Cardiac muscle cell (in vitro differentiated cells and primary cell): ENCODE measurements at regions not wholly inside any gene's neighbourhood (a gene's known extent, or its start where the extent isn't known, plus 50 kb on each side); places are given as distances from the start of the nearest gene placed in this dataset.

ENCODE experiments used
- DNase-seq, 2 donors: peaks; one replicate each; pipeline versions ENCODE4 v3.0.0 to v3.0.0-alpha.2; 2010 to 2017; ENCODE audit warnings: low read depth in 1 of 2, low spot score in 1 of 2
- H3K27ac ChIP-seq: fragments of 200-600 bp; sonication (generic); 2 replicates; pipeline ENCODE4 v1.5.1; 2016
- H3K27me3 ChIP-seq: fragments of 200-600 bp; sonication (generic); 2 replicates; pipeline ENCODE4 v1.6.0; 2016; ENCODE audit warnings: control low read depth
- H3K36me3 ChIP-seq: fragments of 200-600 bp; sonication (generic); 2 replicates; pipeline ENCODE4 v1.5.1; 2016; ENCODE audit warnings: control low read depth
- H3K4me1 ChIP-seq: fragments of 200-600 bp; sonication (generic); 2 replicates; pipeline ENCODE4 v1.8.1; 2017; ENCODE audit warnings: low read depth, mild to moderate bottlenecking, mixed run types
- H3K4me3 ChIP-seq: fragments of 200-600 bp; sonication (generic); 2 replicates; pipeline ENCODE4 v1.5.1; 2016; ENCODE audit warnings: mild to moderate bottlenecking
- H3K9me3 ChIP-seq: fragments of 200-600 bp; sonication (generic); 2 replicates; pipeline ENCODE4 v1.5.1; 2017; ENCODE audit warnings: low read depth, mild to moderate bottlenecking, control low read depth
- TF ChIP-seq, protein P1 (sequence below): IDR thresholded peaks from 2 replicates; pipeline ENCODE4 v1.5.1; 2012; ENCODE audit warnings: low read depth, mild to moderate bottlenecking, low read length

DNA sequence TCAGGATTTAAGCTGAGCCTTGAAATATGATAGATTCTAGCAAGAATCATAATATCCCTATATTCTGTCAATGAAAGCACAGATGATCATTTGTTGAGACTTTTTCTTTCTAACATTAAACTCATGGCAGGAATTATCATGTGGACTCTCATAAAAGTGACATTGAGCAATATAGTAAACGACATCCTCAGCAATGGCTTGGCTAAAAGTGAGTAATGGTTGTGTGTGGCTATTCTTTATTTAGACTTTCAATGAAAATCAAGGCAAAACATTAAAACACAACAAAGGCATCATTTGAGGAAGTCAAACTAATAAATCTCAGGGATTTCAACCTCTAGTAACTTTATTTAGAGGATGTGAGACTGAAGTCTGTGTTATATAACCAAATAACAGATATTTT lies 257.8 kb upstream of the ADGRL4 start:
- no peak for DNase-seq
- H3K27me3 ChIP-seq: no peaks in the 10 kb centered on the region
- no peak overlapping the region for H3K27ac ChIP-seq
- H3K36me3 ChIP-seq: no peaks in the 10 kb centered on the region
- no peak overlapping the region for H3K4me3 ChIP-seq
- H3K4me1 ChIP-seq: no peaks in the 10 kb centered on the region
- H3K9me3 ChIP-seq: no peaks in the 10 kb centered on the region
- TF ChIP-seq, protein P1, sequence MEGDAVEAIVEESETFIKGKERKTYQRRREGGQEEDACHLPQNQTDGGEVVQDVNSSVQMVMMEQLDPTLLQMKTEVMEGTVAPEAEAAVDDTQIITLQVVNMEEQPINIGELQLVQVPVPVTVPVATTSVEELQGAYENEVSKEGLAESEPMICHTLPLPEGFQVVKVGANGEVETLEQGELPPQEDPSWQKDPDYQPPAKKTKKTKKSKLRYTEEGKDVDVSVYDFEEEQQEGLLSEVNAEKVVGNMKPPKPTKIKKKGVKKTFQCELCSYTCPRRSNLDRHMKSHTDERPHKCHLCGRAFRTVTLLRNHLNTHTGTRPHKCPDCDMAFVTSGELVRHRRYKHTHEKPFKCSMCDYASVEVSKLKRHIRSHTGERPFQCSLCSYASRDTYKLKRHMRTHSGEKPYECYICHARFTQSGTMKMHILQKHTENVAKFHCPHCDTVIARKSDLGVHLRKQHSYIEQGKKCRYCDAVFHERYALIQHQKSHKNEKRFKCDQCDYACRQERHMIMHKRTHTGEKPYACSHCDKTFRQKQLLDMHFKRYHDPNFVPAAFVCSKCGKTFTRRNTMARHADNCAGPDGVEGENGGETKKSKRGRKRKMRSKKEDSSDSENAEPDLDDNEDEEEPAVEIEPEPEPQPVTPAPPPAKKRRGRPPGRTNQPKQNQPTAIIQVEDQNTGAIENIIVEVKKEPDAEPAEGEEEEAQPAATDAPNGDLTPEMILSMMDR: no peak

DNA sequence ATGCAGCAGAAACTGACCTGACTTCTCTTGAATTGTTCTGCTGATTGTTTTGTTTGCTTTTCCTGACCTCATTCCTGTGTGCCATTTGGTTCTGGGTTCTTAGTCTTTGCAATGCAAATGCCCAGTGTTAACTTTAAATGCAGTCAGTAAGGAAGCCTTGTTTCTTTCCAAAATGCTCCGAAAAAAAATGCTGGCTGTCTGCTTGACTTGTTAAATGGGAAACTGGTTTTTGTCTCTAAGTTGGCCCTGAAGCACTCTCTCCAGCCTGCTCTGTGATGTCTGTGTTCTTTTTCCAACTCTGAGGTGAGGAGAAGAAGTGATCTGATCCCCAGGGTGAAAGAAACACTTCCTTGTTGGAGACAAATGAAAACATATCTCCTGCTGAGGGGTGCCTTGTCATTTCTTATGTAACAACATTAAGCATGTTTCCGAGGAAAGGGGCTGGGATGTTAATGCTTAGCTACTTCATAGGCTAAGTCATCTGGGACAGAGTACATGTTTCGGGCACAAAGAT lies 256.3 kb upstream of the ADGRL4 start:
- H3K27me3 ChIP-seq: no peaks in the 10 kb centered on the region
- TF ChIP-seq, protein P1: no peak
- no peak overlapping the region for H3K27ac ChIP-seq
- no peaks in the 10 kb centered on the region for H3K9me3 ChIP-seq
- DNase-seq: peak in 1 of 2 donors; percentile 2
- no peaks in the 10 kb centered on the region for H3K4me1 ChIP-seq
- no peak overlapping the region for H3K4me3 ChIP-seq
- no peaks in the 10 kb centered on the region for H3K36me3 ChIP-seq

DNA sequence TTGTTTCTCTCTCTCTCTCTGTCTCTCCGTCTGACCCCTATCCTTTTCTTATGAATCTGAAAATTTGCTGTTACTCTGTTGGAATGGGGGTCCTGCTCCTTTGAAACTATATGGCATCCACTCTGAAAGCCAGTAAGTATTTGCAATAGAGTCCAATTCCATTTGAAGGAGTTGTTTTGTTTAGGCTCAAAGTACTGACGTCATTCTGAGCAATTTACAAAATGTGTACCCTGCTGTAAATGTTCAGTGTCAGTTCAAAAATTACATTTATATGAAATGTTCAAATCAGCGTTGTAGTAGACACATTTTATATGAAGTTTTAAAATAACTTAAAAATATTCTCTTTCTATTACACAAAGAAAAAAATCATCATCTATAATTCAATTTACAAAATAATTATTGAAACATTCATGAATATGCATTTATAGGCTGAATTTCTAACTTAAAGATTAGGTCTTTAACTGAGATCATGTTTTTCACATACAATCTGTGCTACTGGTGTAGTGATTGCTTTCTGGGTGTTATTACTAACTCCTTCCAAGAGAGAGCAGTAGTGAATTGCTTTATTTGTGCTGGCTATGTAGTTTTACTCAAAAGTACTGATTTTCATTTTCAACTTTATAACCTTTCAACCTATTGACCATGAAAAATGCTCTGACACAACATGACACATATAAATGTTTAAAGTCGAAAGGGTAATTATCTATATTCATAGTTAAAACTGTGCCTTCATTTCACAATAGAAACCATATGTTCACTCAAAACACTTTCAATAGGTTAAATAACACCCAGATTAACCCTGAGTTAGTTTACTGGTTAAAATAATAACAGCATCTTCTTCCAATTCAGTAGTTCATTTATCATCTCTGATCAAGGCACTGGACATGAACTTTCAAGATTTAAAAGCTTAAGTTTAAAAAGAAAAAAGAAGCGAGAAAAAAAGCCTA lies 253.1 kb upstream of the ADGRL4 start:
- no peaks in the 10 kb centered on the region for H3K9me3 ChIP-seq
- no peak overlapping the region for H3K27ac ChIP-seq
- TF ChIP-seq, protein P1: peak; percentile 70
- no peaks in the 10 kb centered on the region for H3K4me1 ChIP-seq
- peak; percentile 32 to 67 for DNase-seq
- no peaks in the 10 kb centered on the region for H3K36me3 ChIP-seq
- no peak overlapping the region for H3K4me3 ChIP-seq
- H3K27me3 ChIP-seq: no peaks in the 10 kb centered on the region

DNA sequence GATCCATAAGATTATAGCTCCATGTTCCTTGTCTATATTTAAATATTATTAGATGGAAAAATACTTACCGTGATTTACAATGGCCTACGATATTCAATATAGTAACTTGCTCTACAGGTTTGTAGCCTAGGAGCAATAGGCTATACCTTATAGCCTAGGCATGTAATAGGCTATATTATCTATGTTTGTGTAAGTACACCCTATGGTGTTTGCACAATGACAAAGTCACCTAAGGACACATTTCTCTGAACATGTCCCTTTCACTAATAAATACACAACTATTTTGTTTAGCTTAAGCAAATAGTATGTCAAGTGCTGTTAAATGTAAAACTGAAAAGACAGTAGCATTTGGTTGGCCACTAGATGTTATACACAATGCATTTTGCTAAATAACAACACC lies 248.9 kb upstream of the ADGRL4 start:
- TF ChIP-seq, protein P1: no peak
- DNase-seq: no peak

DNA sequence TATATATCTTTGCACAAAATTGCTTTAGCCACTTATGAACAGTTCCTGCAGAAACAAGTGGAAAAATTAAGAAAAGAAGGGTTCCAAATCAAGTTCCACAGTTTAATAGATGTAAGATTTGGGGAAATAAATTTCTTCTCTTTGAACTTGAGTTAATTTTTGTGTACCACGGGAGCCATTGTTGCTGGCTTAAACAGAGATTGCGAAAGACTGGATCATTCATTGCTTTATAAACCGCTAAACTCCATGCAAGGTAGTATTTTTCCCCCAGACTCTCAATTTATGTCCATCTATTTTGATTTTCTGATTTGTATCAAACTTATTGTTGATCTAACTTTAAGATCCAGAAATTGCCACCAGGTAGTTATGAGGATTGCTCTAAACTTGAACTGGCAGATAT lies 246.1 kb upstream of the ADGRL4 start:
- DNase-seq: no peak
- no peaks in the 10 kb centered on the region for H3K27me3 ChIP-seq
- no peaks in the 10 kb centered on the region for H3K9me3 ChIP-seq
- H3K36me3 ChIP-seq: no peaks in the 10 kb centered on the region
- TF ChIP-seq, protein P1: no peak
- no peak overlapping the region for H3K4me3 ChIP-seq
- H3K27ac ChIP-seq: no peak overlapping the region
- no peaks in the 10 kb centered on the region for H3K4me1 ChIP-seq

More for the DNA sequence above, 248.9 kb upstream of the ADGRL4 start:
- Histone ChIP-seq H3K4me1 (no peaks in the 10 kb centered on the region), H3K27ac (no peak overlapping the region), H3K27me3 (no peaks in the 10 kb centered on the region), H3K4me3 (no peak overlapping the region), H3K9me3 (no peaks in the 10 kb centered on the region), H3K36me3 (no peaks in the 10 kb centered on the region)
